C4-2B (cell line): ENCODE measurements at regions not wholly inside any gene's neighbourhood (a gene's known extent, or its start where the extent isn't known, plus 50 kb on each side); places are given as distances from the start of the nearest gene placed in this dataset.
"Not testable (repeated sequence)": the region's sequence is repeated elsewhere in the genome, so short reads cannot be mapped to it uniquely, and the experiment has no call there.

Source experiments
- CTCF ChIP-seq: fragments of 450-650 bp; conservative IDR thresholded peaks from 2 replicates; pipeline ENCODE4 v1.5.1; 2017; ENCODE audit warnings: mild to moderate bottlenecking
- ZFX ChIP-seq: fragments of 450-650 bp; IDR thresholded peaks from 2 replicates; pipeline ENCODE4 v1.6.1; 2017

- not testable (repeated sequence) for TF ChIP-seq CTCF, ZFX
These were observed 469.0 kb upstream of the ZNG1F start for GRCh38 chr9:41658116-41658515.
